Activated CD4-positive, CD25-positive, alpha-beta regulatory T cell (primary cell): ENCODE measurements at regions not wholly inside any gene's neighbourhood (a gene's known extent, or its start where the extent isn't known, plus 50 kb on each side); places are given as distances from the start of the nearest gene placed in this dataset.
"Not testable (repeated sequence)": the region's sequence is repeated elsewhere in the genome, so short reads cannot be mapped to it uniquely, and the experiment has no call there.

Experiments used
- DNase-seq, 4 experiments: peaks; one replicate each; lab custom pipeline; 2025; lab: John Stamatoyannopoulos, UW

DNA sequence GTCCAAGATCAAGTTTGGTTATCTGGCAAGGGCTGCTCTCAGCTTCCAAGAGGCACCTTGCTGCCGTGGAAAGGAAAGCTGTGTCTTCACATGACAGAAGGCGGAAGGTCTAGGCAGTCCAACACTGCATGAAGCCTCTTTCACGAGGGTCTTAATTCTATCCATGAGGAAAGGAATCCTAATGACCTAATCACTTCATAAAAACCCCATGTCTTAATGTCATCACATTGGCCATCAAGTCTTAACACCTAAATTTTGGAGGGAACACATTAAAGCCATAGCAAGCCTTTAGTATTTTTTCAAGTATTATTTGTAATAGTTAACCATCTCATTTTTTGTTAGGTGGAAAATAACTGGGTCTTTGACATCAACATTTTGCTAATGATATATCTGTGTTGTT is 858.3 kb downstream of the FLRT2 start:
- DNase-seq: no peak

DNA sequence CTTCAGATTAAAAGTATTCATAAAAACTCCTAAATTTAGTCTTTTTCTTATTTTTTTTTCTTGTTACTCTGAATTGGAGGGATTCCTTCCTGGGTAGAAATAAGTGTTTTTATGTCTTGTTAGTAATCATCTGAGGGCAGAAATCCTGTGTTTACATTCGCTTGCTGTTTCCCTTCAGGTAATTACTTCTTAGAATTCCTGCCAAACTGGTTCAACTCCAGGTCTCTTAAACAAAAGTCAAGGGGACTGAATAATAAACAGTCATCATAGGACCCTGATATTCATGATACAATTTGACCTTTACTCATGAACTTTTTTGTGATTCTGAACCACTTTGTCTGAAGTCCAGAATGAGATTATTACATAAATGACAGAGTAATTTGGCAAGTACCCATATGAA is 843.9 kb downstream of the FLRT2 start:
- DNase-seq: no peak

- no peak for DNase-seq
Observed at GRCh38 chr14:86372402-86372801, 842.5 kb downstream of the FLRT2 start.

DNA sequence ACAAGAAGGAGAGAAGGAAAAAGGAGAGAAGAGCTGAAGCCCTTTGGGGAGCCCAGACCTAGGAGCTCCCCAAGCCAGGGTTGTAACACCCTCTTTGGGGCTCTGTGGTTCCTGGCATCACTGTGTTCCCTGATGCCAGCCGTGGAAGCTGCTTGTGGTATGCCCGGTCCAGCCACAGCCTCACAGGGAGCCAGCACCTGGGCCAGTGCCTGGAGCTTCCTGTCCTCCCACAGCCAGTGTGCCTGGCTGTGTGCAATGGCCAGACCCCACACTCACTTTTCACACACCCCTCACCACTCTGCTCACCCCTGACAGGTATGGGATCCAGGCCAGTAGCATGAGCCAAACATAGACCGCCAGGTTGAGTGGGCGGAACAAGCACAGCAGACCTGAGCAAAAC is 834.7 kb downstream of the FLRT2 start:
- no peak for DNase-seq

- DNase-seq: no peak
Observed at GRCh38 chr14:86363576-86363975, 833.6 kb downstream of the FLRT2 start.

DNA sequence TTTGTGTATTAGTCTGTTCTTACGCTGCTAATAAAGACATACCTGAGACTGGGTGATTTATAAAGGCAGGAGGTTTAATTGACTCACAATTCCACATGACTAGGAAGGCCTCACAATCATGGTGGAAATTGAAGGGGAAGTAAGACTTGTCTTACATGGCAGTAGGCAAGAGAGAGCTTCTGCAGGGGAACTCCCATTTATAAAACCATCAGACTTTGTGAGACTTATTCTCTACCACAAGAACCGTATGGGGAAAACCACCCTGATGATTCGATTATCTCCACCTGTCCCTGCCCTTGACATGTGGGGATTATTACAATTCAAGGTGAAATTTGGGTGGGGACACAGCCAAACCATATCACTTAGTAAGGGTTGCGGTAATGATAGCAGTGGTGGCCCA is 833.1 kb downstream of the FLRT2 start:
- DNase-seq: no peak

DNA sequence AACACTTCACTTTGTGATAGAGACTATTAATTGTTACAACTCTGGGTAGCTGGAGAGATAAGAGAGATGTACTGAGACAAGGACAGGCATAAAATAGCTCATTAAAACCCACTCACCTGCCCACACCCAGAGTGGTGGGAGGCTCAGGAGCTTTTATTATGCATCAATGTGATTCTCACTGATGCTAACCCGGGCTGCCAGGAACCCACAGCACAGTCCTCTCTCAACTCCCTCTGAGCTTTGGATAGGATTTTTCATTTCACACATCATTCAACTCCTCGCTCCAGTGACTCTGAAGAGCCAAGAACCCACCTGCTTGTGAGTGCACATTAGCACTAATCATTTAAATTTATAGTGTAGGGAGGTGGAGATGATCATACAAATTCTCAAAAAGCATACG is 827.9 kb downstream of the FLRT2 start:
- no peak for DNase-seq

GRCh38 chr14:86357119-86357518 is 827.2 kb downstream of the FLRT2 start:
- DNase-seq: no peak

- DNase-seq: no peak
Observed at GRCh38 chr14:86346818-86347384, 817.0 kb downstream of the FLRT2 start.

GRCh38 chr14:86334355-86334754 is 804.4 kb downstream of the FLRT2 start:
- no peak for DNase-seq

- no peak for DNase-seq
Observed at GRCh38 chr14:86333493-86333892, 803.5 kb downstream of the FLRT2 start.

DNA sequence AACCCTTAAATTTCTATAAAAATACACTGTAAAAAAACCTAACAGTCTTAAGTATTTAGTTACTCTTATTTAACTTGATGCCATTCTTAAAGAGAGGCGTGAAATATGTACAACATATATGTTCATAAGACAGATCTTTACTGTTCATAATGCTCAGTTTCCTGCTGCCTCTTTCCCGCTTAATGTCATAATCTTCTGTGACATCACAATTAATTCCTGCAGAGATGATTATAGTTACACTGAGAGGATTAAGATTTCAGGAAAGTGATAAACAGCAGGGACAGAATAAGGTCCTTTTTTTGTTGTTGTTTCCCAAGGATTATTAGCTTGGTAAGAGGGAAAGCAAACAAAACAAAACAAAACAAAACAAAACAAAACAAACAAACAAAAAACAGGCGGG is 801.4 kb downstream of the FLRT2 start:
- DNase-seq: no peak

GRCh38 chr14:86321151-86321550 is 791.2 kb downstream of the FLRT2 start:
- no peak for DNase-seq

DNA sequence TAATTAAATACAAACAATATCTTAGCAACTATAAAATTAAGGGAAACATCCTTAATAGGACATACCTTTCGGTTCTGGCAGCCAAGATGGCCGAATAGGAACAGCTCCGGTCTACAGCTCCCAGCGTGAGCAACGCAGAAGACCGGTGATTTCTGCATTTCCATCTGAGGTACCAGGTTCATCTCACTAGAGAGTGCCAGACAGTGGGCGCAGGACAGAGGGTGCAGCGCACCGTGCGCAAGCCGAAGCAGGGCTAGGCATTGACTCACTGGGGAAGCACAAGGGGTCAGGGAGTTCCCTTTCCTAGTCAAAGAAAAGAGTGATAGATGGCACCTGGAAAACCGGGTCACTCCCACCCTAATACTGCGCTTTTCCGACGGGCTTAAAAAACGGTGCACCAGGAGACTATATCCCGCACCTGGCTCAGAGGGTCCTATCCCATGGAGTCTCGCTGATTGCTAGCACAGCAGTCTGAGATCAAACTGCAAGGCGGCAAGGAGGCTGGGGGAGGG is 782.3 kb downstream of the FLRT2 start:
- not testable (repeated sequence) for DNase-seq

DNA sequence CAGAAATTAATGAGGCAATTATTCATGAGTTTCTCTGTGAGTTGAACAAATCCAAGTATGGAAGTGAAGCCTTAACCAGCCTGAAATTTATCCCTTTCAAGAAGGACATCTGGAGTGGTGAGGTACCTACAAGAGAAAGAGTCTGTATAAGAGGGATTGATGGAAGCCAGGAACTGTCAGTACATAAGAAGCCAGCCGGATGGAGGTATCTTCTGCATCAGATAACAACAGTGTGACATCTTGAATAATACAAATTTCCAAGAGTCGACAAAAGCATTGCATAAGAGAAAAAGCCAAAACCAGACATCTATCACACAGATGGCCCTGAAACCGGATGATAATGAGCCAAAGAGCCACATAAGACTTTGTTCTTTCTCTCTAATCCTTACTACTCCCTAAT is 781.2 kb downstream of the FLRT2 start:
- no peak for DNase-seq

DNA sequence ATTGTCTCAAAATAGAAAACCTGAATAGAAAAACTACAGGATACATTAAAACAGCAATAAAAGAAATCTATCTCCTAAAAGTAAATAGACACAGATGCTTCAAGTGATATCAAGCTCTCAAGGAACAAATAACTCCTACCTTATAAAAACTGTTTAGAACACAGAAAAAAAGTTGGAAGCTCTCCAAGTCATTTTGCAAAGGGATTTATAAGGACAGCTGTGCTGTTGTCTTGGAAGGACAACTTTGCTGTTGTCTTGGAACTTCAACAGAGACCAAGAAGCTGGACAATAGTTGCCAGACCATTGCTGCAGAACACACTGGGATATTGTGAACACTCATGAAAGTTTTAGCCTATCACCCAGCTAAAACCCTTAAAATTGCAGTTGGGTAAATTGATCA is 780.7 kb downstream of the FLRT2 start:
- DNase-seq: no peak

- no peak for DNase-seq
Observed at GRCh38 chr14:86310148-86310547, 780.2 kb downstream of the FLRT2 start.

- no peak for DNase-seq
Observed at GRCh38 chr14:86305058-86305457, 775.1 kb downstream of the FLRT2 start.

- DNase-seq: no peak
Observed at GRCh38 chr14:86299994-86300393, 770.0 kb downstream of the FLRT2 start.

- DNase-seq: no peak
Observed at GRCh38 chr14:86296173-86296572, 766.2 kb downstream of the FLRT2 start.

GRCh38 chr14:86288336-86288735 is 758.4 kb downstream of the FLRT2 start:
- DNase-seq: no peak

DNA sequence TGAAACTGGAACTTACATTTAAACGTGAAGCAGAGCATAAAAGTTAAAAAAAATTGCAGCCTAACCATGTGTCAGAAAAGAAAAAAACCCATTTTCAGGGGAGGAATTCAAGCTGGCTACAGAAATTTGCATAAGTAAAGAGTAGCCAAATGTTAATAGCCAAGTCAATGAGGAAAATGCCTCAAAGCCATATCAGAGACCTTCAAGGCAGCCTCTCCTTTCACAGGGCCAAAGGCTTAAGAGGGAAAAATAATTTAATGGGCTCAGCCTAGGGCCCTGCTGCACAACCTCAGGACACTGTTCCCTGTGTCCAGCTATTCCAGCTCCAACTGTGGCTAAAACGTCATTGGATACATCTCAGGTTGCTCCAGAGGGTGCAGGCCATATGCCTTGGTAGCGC is 749.5 kb downstream of the FLRT2 start:
- no peak for DNase-seq

DNA sequence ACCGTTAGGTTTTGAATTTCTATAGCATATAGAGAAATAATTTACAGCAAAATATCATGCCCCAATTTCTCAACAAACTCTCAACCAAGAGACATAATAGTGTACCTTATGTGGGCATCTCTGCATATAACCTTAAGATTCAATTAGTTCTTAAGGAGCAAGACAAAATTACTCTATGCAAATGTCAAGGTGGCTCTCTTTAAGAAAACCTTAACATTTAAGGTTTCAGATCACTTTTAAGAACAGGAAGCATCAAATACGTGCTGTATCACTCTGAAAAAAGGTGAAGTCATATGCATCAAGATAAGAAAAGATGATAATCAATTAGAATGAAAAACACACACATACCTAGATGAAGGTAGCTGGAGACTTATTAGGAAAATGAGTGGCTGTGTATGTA is 728.0 kb downstream of the FLRT2 start:
- DNase-seq: no peak

DNA sequence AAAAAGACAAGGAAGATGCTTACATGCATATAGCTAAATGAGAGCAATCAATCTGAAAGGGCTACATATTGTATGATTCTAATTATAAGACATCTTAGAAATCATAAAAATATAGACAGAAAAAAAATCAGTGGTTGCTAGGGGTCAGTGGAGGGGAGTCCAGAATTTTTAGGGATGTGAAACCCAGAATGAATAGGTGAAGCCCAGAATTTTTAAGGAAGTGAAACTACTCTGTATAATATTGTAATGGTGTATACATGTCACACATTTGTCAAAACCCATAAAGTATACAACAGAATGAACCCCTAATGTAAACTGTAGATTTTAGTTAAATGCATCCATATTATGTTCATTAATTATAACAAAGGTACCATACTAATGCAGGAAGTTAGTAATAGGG is 713.2 kb downstream of the FLRT2 start:
- no peak for DNase-seq

DNA sequence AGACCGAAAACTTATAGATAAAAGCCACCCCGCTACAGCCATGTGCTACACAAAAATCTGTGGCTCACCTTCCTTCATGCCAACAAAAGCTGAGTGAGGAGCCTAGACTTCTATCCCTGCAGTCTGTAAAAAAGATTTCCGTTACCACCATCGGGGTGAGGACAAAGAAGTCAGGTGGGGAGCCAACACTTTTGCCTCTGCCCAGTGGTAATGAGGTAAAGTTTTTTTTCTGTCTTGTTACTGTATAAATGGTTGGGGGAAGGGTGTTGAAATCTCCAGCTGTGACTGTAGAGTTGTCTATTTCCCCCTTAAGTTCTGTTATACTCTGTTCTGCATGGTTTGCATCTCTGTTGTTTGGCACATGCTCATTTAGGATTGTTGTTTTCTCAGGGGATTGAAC is 707.8 kb downstream of the FLRT2 start:
- DNase-seq: no peak
